ENCODE measurements at regions not wholly inside any gene's neighbourhood (a gene's known extent, or its start where the extent isn't known, plus 50 kb on each side); places are given as distances from the start of the nearest gene placed in this dataset.

DNA sequence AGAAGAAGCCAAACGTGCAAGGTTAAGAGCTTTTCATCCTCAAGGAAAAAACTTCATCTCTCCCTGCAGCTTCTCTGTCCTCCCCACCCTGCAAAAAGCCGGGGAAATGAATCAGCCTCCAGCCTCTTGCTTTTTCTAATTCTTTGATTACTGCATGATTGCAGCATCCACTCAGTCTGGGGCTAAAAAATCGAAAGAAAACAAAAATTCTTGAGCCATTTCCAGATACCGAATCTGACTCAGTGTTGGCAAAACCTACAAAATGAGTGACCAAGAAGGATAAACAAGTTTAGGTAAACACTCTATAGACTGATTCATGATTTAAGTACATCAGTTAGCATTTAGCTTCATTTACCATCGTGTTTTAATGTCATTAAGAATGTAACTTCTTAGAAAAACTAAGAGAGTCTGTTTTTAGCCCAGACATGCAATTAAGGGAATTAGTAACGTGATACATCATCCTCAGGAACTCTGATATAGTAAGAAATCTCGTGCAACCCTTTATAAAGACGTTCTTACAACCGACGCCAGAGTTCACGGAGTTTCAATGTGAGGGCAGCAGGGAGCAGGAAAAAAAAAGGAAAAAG, 287.3 kb upstream of the FOXF1 start:
- Histone ChIP-seq H3K36me3 (ENCODE audit: control insufficient read depth in 2 of 2, extremely low read depth in 1 of 2, insufficient read depth in 2 of 2, low read length in 2 of 2) (no peaks in the 10 kb centered on the region), H3K4me3 (ENCODE audit: control insufficient read depth in 2 of 3, extremely low read depth in 1 of 3, insufficient read depth in 2 of 3, low read depth in 1 of 3, low read length in 3 of 3) (no peak overlapping the region), H3K27ac (ENCODE audit: control insufficient read depth, insufficient read depth, low read length) (no peak overlapping the region), H3K79me2 (ENCODE audit: control insufficient read depth, insufficient read depth, low read length) (no peaks in the 10 kb centered on the region), H2AFZ (ENCODE audit: control insufficient read depth, low read length) (no peak overlapping the region), H3K9me1 (ENCODE audit: control insufficient read depth, extremely low read depth, insufficient read depth, low read length) (no peaks in the 10 kb centered on the region), H3K9ac (ENCODE audit: control insufficient read depth, extremely low read depth, insufficient read depth, low read length) (no peak overlapping the region), H3K4me2 (ENCODE audit: control insufficient read depth, extremely low read depth, insufficient read depth, low read depth, low read length) (no peak overlapping the region), H3K27me3 (ENCODE audit: control insufficient read depth, extremely low read depth, insufficient read depth, low read length) (no peaks in the 10 kb centered on the region), H3K4me1 (ENCODE audit: control insufficient read depth, extremely low read depth, insufficient read depth, low read length) (no peaks in the 10 kb centered on the region), H4K20me1 (ENCODE audit: control insufficient read depth, extremely low read depth, insufficient read depth, low read length) (no peaks in the 10 kb centered on the region), H3K9me3 (ENCODE audit: control insufficient read depth, low read depth, low read length) (no peaks in the 10 kb centered on the region)
- dilution Hi-C loops (cut with MboI; ENCODE audit: extremely low pct_ligation_motif_present, low sequenced_read_pairs): no loop called here
- no peak for DNase-seq (ENCODE audit: low read depth, low spot score)
- FAIRE-seq: no peak
- no peak for TF ChIP-seq CTCF (optimal IDR thresholded peaks at IDR 0.05 in 1 of 3, IDR thresholded peaks at IDR 0.05 in 1 of 3, conservative IDR thresholded peaks at IDR 0.05 in 1 of 3; ENCODE audit: extremely low read depth in 1 of 3, insufficient read depth in 2 of 3, low read length in 3 of 3)
- TF ChIP-seq EZH2 (IDR thresholded peaks at IDR 0.05; ENCODE audit: low read length): no peak

DNA sequence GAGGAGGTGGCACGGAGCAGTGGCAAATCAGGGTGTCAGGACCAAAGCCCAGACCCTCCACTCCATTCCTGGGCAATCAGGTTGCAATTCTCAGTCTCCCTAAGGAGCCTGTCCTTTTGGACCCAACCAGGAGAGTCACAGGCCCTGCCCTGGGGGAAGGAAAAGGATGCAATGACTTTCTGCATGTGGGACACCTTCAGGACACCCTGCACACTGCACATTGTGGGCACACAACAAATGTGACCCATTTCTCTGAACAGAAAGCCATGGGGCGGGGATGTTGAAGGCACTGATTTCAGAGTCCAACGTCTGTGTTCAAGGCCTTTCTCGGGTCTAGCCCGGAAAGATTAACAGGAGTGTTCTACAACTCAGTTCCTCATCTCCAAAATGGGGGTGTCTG, 286.2 kb upstream of the FOXF1 start:
- Histone ChIP-seq H2AFZ (ENCODE audit: control insufficient read depth, low read length) (no peak overlapping the region), H3K9me3 (ENCODE audit: control insufficient read depth, low read depth, low read length) (no peaks in the 10 kb centered on the region), H3K27me3 (ENCODE audit: control insufficient read depth, extremely low read depth, insufficient read depth, low read length) (no peaks in the 10 kb centered on the region), H3K4me3 (ENCODE audit: control insufficient read depth in 2 of 3, extremely low read depth in 1 of 3, insufficient read depth in 2 of 3, low read depth in 1 of 3, low read length in 3 of 3) (no peak overlapping the region), H3K4me1 (ENCODE audit: control insufficient read depth, extremely low read depth, insufficient read depth, low read length) (no peaks in the 10 kb centered on the region), H3K4me2 (ENCODE audit: control insufficient read depth, extremely low read depth, insufficient read depth, low read depth, low read length) (no peak overlapping the region), H3K79me2 (ENCODE audit: control insufficient read depth, insufficient read depth, low read length) (no peaks in the 10 kb centered on the region), H3K9me1 (ENCODE audit: control insufficient read depth, extremely low read depth, insufficient read depth, low read length) (no peaks in the 10 kb centered on the region), H3K36me3 (ENCODE audit: control insufficient read depth in 2 of 2, extremely low read depth in 1 of 2, insufficient read depth in 2 of 2, low read length in 2 of 2) (no peaks in the 10 kb centered on the region), H3K9ac (ENCODE audit: control insufficient read depth, extremely low read depth, insufficient read depth, low read length) (no peak overlapping the region), H3K27ac (ENCODE audit: control insufficient read depth, insufficient read depth, low read length) (no peak overlapping the region), H4K20me1 (ENCODE audit: control insufficient read depth, extremely low read depth, insufficient read depth, low read length) (no peaks in the 10 kb centered on the region)
- TF ChIP-seq EZH2 (IDR thresholded peaks at IDR 0.05; ENCODE audit: low read length) (no peak), CTCF (optimal IDR thresholded peaks at IDR 0.05 in 1 of 3, IDR thresholded peaks at IDR 0.05 in 1 of 3, conservative IDR thresholded peaks at IDR 0.05 in 1 of 3; ENCODE audit: extremely low read depth in 1 of 3, insufficient read depth in 2 of 3, low read length in 3 of 3) (no peak)
- DNase-seq (ENCODE audit: low read depth, low spot score): no peak
- no peak for FAIRE-seq
- dilution Hi-C loops (cut with MboI; ENCODE audit: extremely low pct_ligation_motif_present, low sequenced_read_pairs): no loop called here

Measured in keratinocyte (primary cell).